H1 (cell line): ENCODE measurements at regions not wholly inside any gene's neighbourhood (a gene's known extent, or its start where the extent isn't known, plus 50 kb on each side); places are given as distances from the start of the nearest gene placed in this dataset.

Experiments
- CTCF ChIA-PET: fragments of 300-600 bp; sonication (Branson Sonifier 250); formaldehyde crosslinking; loops from one replicate; lab custom pipeline; 2021; ENCODE audit not compliant: partially characterized antibody; lab: Charles Lee
- POLR2A ChIA-PET: fragments of 300-600 bp; sonication (Branson Sonifier 250); formaldehyde crosslinking; loops from one replicate; lab custom pipeline; 2021; ENCODE audit warnings: inconsistent platforms; ENCODE audit not compliant: partially characterized antibody; lab: Charles Lee
- DNase-seq, 2 experiments: peaks; one replicate each; pipeline versions ENCODE4 v3.0.0 to v3.0.0-alpha.2; 2010 to 2022; ENCODE audit warnings: low spot score in 2 of 2, low read depth in 1 of 2, mixed read lengths in 1 of 2
- FAIRE-seq: peaks from 2 replicates; lab custom pipeline; 2011; peaks lifted over from hg19 to GRCh38; lab: Jason Lieb, UNC
- H2AFZ ChIP-seq: 2 replicates; pipeline ENCODE4 v1.8.1; 2012; ENCODE audit warnings: low read length, inconsistent platforms
- H2AK5ac ChIP-seq: 2 replicates; pipeline ENCODE4 v1.6.1; 2013; ENCODE audit warnings: low read depth, low read length
- H2BK120ac ChIP-seq: replicated peaks from 2 replicates; pipeline ENCODE3; 2013; ENCODE audit warnings: low read depth, low read length, inconsistent platforms
- H2BK12ac ChIP-seq: 2 replicates; pipeline ENCODE4 v1.6.1; 2013; ENCODE audit warnings: low read depth, low read length
- H2BK15ac ChIP-seq: 2 replicates; pipeline ENCODE4 v1.6.1; 2013; ENCODE audit warnings: low read length
- H2BK20ac ChIP-seq: 2 replicates; pipeline ENCODE4 v1.6.1; 2013; ENCODE audit warnings: low read length
- H2BK5ac ChIP-seq: 2 replicates; pipeline ENCODE4 v1.6.1; 2013; ENCODE audit warnings: low read depth, low read length
- H3K14ac ChIP-seq: 2 replicates; pipeline ENCODE4 v1.6.1; 2013; ENCODE audit warnings: inconsistent platforms; ENCODE audit not compliant: insufficient read length
- H3K18ac ChIP-seq: 2 replicates; pipeline ENCODE4 v1.6.1; 2013; ENCODE audit warnings: low read length; ENCODE audit errors: extremely low read depth
- H3K23ac ChIP-seq: 2 replicates; pipeline ENCODE4 v1.6.1; 2013; ENCODE audit warnings: inconsistent platforms; ENCODE audit not compliant: insufficient read length
- H3K23me2 ChIP-seq: 2 replicates; pipeline ENCODE4 v1.6.1; 2013; ENCODE audit warnings: low read depth, low read length
- H3K27ac ChIP-seq: 2 replicates; pipeline ENCODE4 v1.6.1; 2011; ENCODE audit warnings: low read depth, low read length, inconsistent platforms
- H3K27me3 ChIP-seq, 4 experiments: replicated peaks in 1 of 4; 1 replicate in 1 of 4; 2 replicates in 3 of 4; pipeline versions ENCODE4 v1.6.1 to v1.8.1; 2011 to 2013; ENCODE audit warnings: low read length in 3 of 4, mild to moderate bottlenecking in 3 of 4, inconsistent platforms in 2 of 4, mixed read lengths in 2 of 4, moderate library complexity in 1 of 4; ENCODE audit not compliant: control insufficient read depth in 3 of 4, insufficient read depth in 3 of 4; ENCODE audit errors: extremely low read depth in 1 of 4
- H3K36me3 ChIP-seq, 4 experiments: 2 replicates each; pipeline versions ENCODE4 v1.6.1 to v1.8.1; 2011 to 2013; ENCODE audit warnings: mild to moderate bottlenecking in 4 of 4, low read length in 3 of 4, moderate library complexity in 2 of 4, control low read depth in 1 of 4, inconsistent platforms in 1 of 4; ENCODE audit not compliant: insufficient read depth in 4 of 4, control insufficient read depth in 2 of 4
- H3K4ac ChIP-seq: replicated peaks from 2 replicates; pipeline ENCODE3; 2013; ENCODE audit warnings: low read length, low read depth, mixed read lengths, inconsistent platforms; ENCODE audit not compliant: insufficient read length
- H3K4me1 ChIP-seq, 4 experiments: replicated peaks in 1 of 4; 1 replicate in 1 of 4; 2 replicates in 3 of 4; pipeline versions ENCODE4 v1.6.1 to v1.8.1; 2011 to 2013; ENCODE audit warnings: low read length in 3 of 4, inconsistent platforms in 2 of 4, mixed read lengths in 1 of 4; ENCODE audit not compliant: insufficient read depth in 4 of 4, control insufficient read depth in 3 of 4
- H3K4me2 ChIP-seq, 2 experiments: 2 replicates each; pipeline versions ENCODE4 v1.6.1 to v1.8.1; 2011 to 2013; ENCODE audit warnings: low read depth in 2 of 2, low read length in 2 of 2, control low read depth in 1 of 2, inconsistent platforms in 1 of 2, mild to moderate bottlenecking in 1 of 2; ENCODE audit not compliant: insufficient read depth in 1 of 2
- H3K4me3 ChIP-seq, 4 experiments: fragments of 200-600, 300-600 bp in 1 of 4; sonication (generic), shearing (Covaris generic), sonication (Bioruptor Twin) in 1 of 4; 2 replicates each; pipeline versions ENCODE4 v1.5.1 to v1.8.1; 2011 to 2016; ENCODE audit warnings: low read length in 4 of 4, low read depth in 3 of 4, control low read depth in 2 of 4, inconsistent platforms in 2 of 4, mild to moderate bottlenecking in 2 of 4, mixed read lengths in 1 of 4, moderate library complexity in 1 of 4; ENCODE audit not compliant: insufficient read depth in 2 of 4; ENCODE audit errors: extremely low read depth in 1 of 4
- H3K56ac ChIP-seq: replicated peaks from 2 replicates; pipeline ENCODE3; 2013; ENCODE audit warnings: low read depth, mild to moderate bottlenecking, mixed read lengths, low read length, inconsistent platforms; ENCODE audit not compliant: insufficient read length
- H3K79me1 ChIP-seq: 2 replicates; pipeline ENCODE4 v1.6.1; 2013; ENCODE audit warnings: low read depth, low read length, control low read depth
- H3K79me2 ChIP-seq, 2 experiments: 2 replicates each; pipeline versions ENCODE4 v1.6.1 to v1.8.1; 2012 to 2013; ENCODE audit warnings: low read length in 2 of 2, mild to moderate bottlenecking in 2 of 2, inconsistent platforms in 1 of 2; ENCODE audit not compliant: insufficient read depth in 2 of 2, control insufficient read depth in 1 of 2
- H3K9ac ChIP-seq, 4 experiments: replicated peaks in 1 of 4; 1 replicate in 1 of 4; 2 replicates in 3 of 4; pipeline versions ENCODE4 v1.6.1 to v1.8.1; 2011 to 2013; ENCODE audit warnings: low read depth in 3 of 4, low read length in 3 of 4, control low read depth in 2 of 4, mild to moderate bottlenecking in 2 of 4, moderate library complexity in 2 of 4, inconsistent platforms in 1 of 4; ENCODE audit errors: extremely low read depth in 1 of 4
- H3K9me3 ChIP-seq, 2 experiments: 2 replicates each; pipeline versions ENCODE4 v1.6.1 to v1.8.1; 2012 to 2013; ENCODE audit warnings: mild to moderate bottlenecking in 2 of 2, moderate library complexity in 2 of 2, control low read depth in 1 of 2, inconsistent platforms in 1 of 2, low read depth in 1 of 2, low read length in 1 of 2, mixed read lengths in 1 of 2; ENCODE audit not compliant: insufficient read depth in 2 of 2
- H4K20me1 ChIP-seq, 2 experiments: replicated peaks in 1 of 2; 2 replicates each; pipeline versions ENCODE3 to v1.8.1; 2011 to 2013; ENCODE audit warnings: inconsistent platforms in 2 of 2, low read length in 2 of 2, mild to moderate bottlenecking in 1 of 2; ENCODE audit not compliant: insufficient read depth in 2 of 2, control insufficient read depth in 1 of 2
- H4K5ac ChIP-seq: 2 replicates; pipeline ENCODE4 v1.6.1; 2013; ENCODE audit warnings: low read length, low read depth, mixed read lengths, inconsistent platforms; ENCODE audit not compliant: insufficient read length
- H4K8ac ChIP-seq: 2 replicates; pipeline ENCODE4 v1.8.0; 2013; ENCODE audit warnings: mild to moderate bottlenecking, moderate library complexity, low read length, inconsistent platforms; ENCODE audit not compliant: insufficient read depth; ENCODE audit errors: extremely low read depth
- H4K91ac ChIP-seq: replicated peaks from 2 replicates; pipeline ENCODE3; 2013; ENCODE audit warnings: low read length, mixed read lengths, inconsistent platforms; ENCODE audit not compliant: insufficient read length
- BACH1 ChIP-seq: IDR thresholded peaks from 2 replicates; pipeline ENCODE4 v1.6.1; 2012; ENCODE audit warnings: low read length, improper control_type of control experiment
- BRCA1 ChIP-seq: IDR thresholded peaks from 2 replicates; pipeline ENCODE4 v1.6.1; 2012; ENCODE audit warnings: low read depth, low read length, improper control_type of control experiment
- CBX5 ChIP-seq: fragments of 300-800, 300-1000 bp; sonication (generic); IDR thresholded peaks from 2 replicates; pipeline ENCODE4 v1.7.1; 2016; ENCODE audit warnings: antibody characterized with exemption, low read length, low read depth
- CHD1 ChIP-seq: IDR thresholded peaks from 2 replicates; pipeline ENCODE4 v1.6.1; 2012; ENCODE audit warnings: low read depth, low read length, improper control_type of control experiment
- EGR1 ChIP-seq: IDR thresholded peaks from 2 replicates; pipeline ENCODE4 v1.6.1; 2011; ENCODE audit warnings: low read depth, low read length, borderline replicate concordance
- EZH2 ChIP-seq: fragments of 200-600 bp; sonication (generic); IDR thresholded peaks from 2 replicates; pipeline ENCODE4 v1.7.1; 2012; ENCODE audit warnings: low read depth, mild to moderate bottlenecking, moderate library complexity, low read length, inconsistent platforms; ENCODE audit not compliant: severe bottlenecking
- JUND ChIP-seq: IDR thresholded peaks from 2 replicates; pipeline ENCODE4 v1.6.1; 2011; ENCODE audit warnings: mild to moderate bottlenecking, improper control_type of control experiment, low read length
- KDM1A ChIP-seq: fragments of 200-600, 300-600 bp; sonication (generic); IDR thresholded peaks from 2 replicates; pipeline ENCODE4 v1.7.1; 2016; ENCODE audit warnings: mild to moderate bottlenecking, low read length, borderline replicate concordance
- PHF8 ChIP-seq: fragments of 200-600 bp; sonication (generic); conservative IDR thresholded peaks from 2 replicates; pipeline ENCODE4 v1.7.1; 2012; ENCODE audit warnings: low read depth, mild to moderate bottlenecking, inconsistent platforms, low read length, moderate library complexity
- RAD21 ChIP-seq, 2 experiments: IDR thresholded peaks in 1 of 2; conservative IDR thresholded peaks in 1 of 2; 2 replicates each; pipeline ENCODE4 v1.6.1; 2011; ENCODE audit warnings: low read depth in 2 of 2, low read length in 2 of 2, improper control_type of control experiment in 1 of 2, inconsistent platforms in 1 of 2, mild to moderate bottlenecking in 1 of 2, moderate library complexity in 1 of 2
- SIX5 ChIP-seq: IDR thresholded peaks from 2 replicates; pipeline ENCODE4 v1.6.1; 2011; ENCODE audit warnings: mild to moderate bottlenecking, low read depth, low read length
- TBP ChIP-seq: IDR thresholded peaks from 2 replicates; pipeline ENCODE4 v1.6.1; 2011; ENCODE audit warnings: low read depth, low read length, improper control_type of control experiment
- YY1 ChIP-seq: IDR thresholded peaks from 2 replicates; pipeline ENCODE4 v1.6.1; 2011; ENCODE audit warnings: low read depth, mild to moderate bottlenecking, low read length
- WGBS, 2 experiments: shearing (Covaris generic) in 1 of 2; methylation state at CpG; one replicate each; pipeline versions ENCODE4 v1.1.6 to v1.1.7; 2013 to 2015; ENCODE audit warnings: low lambda C conversion rate in 2 of 2, mixed read lengths in 2 of 2, inconsistent platforms in 1 of 2, low coverage in 1 of 2, missing lambda C conversion rate in 1 of 2; ENCODE audit not compliant: insufficient replicate concordance in 2 of 2, insufficient coverage in 1 of 2, insufficient read length in 1 of 2; ENCODE audit errors: extremely low coverage in 1 of 2, missing lambda C conversion rate in 1 of 2; 5-methylcytosine and 5-hydroxymethylcytosine counted together

DNA sequence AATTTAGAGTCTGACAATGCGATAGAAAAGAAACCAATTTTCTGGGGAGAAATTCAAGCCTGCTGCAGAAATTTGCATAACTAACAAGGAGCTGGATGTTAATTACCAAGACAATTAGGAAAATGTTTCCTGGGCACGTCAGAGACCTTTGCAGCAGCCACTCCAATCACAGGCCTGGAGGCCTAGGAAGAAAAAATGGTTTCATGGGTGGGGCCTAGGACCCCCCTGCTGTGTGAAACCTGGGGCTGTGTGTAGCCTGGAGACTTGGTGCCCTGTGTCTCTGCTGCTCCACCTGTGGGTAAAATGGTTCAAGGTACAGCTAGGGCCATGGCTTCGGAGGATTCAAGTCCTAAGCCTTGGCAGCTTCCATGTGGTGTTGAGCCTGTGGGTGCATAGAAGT, 837.9 kb downstream of the OTOL1 start:
- H3K27ac ChIP-seq: no peak overlapping the region
- no peak overlapping the region for H3K56ac ChIP-seq
- H3K23ac ChIP-seq: no peak overlapping the region
- FAIRE-seq: no peak
- H2AK5ac ChIP-seq: no peak overlapping the region
- no peak overlapping the region for H2BK120ac ChIP-seq
- no peaks in the 10 kb centered on the region for H3K4me1 ChIP-seq
- H3K27me3 ChIP-seq: no peaks in the 10 kb centered on the region
- no peak for TF ChIP-seq JUND
- no peak for TF ChIP-seq KDM1A
- TF ChIP-seq CBX5: no peak
- no peak for TF ChIP-seq CHD1
- no peak for TF ChIP-seq YY1
- no peak for TF ChIP-seq EGR1
- TF ChIP-seq BACH1: no peak
- TF ChIP-seq PHF8: no peak
- TF ChIP-seq SIX5: no peak
- no peak for TF ChIP-seq RAD21 (IDR thresholded peaks at IDR 0.05 in 1 of 2, conservative IDR thresholded peaks at IDR 0.05 in 1 of 2; ENCODE audit: low read depth in 2 of 2, low read length in 2 of 2)
- TF ChIP-seq TBP: no peak
- TF ChIP-seq BRCA1: no peak
- TF ChIP-seq EZH2: no peak
- WGBS, 2 experiments: 84% methylated on average over 3 of the region's 3 CpGs; no CpG with 5 or more reads in 1 of the 2 experiments
- H3K23me2 ChIP-seq: no peaks in the 10 kb centered on the region
- no peak overlapping the region for H4K91ac ChIP-seq
- no peak overlapping the region for H3K14ac ChIP-seq
- H3K4me3 ChIP-seq: no peak overlapping the region
- no peak overlapping the region for H2BK20ac ChIP-seq
- no peak overlapping the region for H3K9ac ChIP-seq
- no peak overlapping the region for H2BK12ac ChIP-seq
- DNase-seq: no peak
- peaks cover 6 to 12% of the 10 kb centered on the region in 2 experiments for H3K9me3 ChIP-seq
- H4K8ac ChIP-seq: no peak overlapping the region
- no peak overlapping the region for H2AFZ ChIP-seq
- POLR2A ChIA-PET: no interaction called here
- no peak overlapping the region for H2BK5ac ChIP-seq
- CTCF ChIA-PET: no interaction called here
- H3K4ac ChIP-seq: no peak overlapping the region
- no peaks in the 10 kb centered on the region; a peak in 1 of 8 replicates for H3K36me3 ChIP-seq
- H3K79me2 ChIP-seq: no peaks in the 10 kb centered on the region
- H4K20me1 ChIP-seq: no peaks in the 10 kb centered on the region
- H3K4me2 ChIP-seq: no peak overlapping the region
- H3K79me1 ChIP-seq: no peaks in the 10 kb centered on the region
- H3K18ac ChIP-seq: no peak overlapping the region
- no peak overlapping the region for H4K5ac ChIP-seq
- H2BK15ac ChIP-seq: no peak overlapping the region
